Upper lobe of right lung (tissue), 1 donor: ENCODE measurements at regions not wholly inside any gene's neighbourhood (a gene's known extent, or its start where the extent isn't known, plus 50 kb on each side); places are given as distances from the start of the nearest gene placed in this dataset.

Source experiments
- ATAC-seq: fragments of 200-7000 bp; cut with Tn5 transposase; one replicate; pipeline ENCODE4 v1.9.1; 2020; ENCODE audit warnings: mild to moderate bottlenecking, moderate library complexity
- DNase-seq: peaks from one replicate; pipeline ENCODE4 v3.0.0-alpha.2; 2020
- H3K27ac ChIP-seq: fragments of 200-600 bp; one replicate; pipeline ENCODE4 v1.8.0; 2022
- H3K27me3 ChIP-seq: fragments of 200-600 bp; one replicate; pipeline ENCODE4 v1.8.0; 2022; ENCODE audit warnings: mild to moderate bottlenecking
- H3K36me3 ChIP-seq: fragments of 200-600 bp; one replicate; pipeline ENCODE4 v1.8.0; 2022
- H3K4me1 ChIP-seq: fragments of 200-600 bp; one replicate; pipeline ENCODE4 v1.8.0; 2022
- H3K4me3 ChIP-seq: fragments of 200-600 bp; one replicate; pipeline ENCODE4 v1.8.0; 2022; ENCODE audit warnings: mild to moderate bottlenecking
- H3K9me3 ChIP-seq: fragments of 200-600 bp; one replicate; pipeline ENCODE4 v1.8.0; 2022
- CTCF ChIP-seq: fragments of 200-600 bp; IDR thresholded peaks from one replicate; pipeline ENCODE4 v1.8.0; 2022; ENCODE audit warnings: antibody characterized with exemption
- intact Hi-C: fragments of 100-400 bp; cut with DNase I; formaldehyde crosslinking; loops from one replicate; pipeline ENCODE4 v1.11.0; 2022
- donor health status: DM: no; HTN: yes; CAD: no; lungs with severe emphysema.

DNA sequence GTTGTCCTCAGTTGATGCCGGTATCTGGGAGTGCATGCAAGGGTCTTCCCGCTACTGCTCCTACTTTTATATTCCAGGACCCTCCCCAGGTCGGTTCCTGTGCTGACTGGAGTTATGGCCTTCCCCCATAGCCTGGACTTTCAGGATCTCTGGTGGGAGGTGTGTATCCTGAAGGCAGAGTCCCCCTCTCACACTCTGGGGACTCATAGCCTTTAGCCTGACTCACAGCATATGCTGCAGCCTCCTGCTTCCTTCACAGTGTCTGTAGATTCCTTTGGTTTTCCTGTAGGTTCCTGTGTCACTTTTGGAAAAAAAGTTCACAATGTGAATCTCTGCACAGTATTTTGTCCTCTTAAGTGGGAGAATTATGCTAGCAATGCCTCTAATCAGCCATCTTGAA is 180.6 kb upstream of the RBMS3 start:
- Histone ChIP-seq H3K9me3 (peaks cover 6% of the 10 kb centered on the region), H3K36me3 (no peaks in the 10 kb centered on the region), H3K27ac (no peak overlapping the region), H3K4me3 (no peak overlapping the region), H3K27me3 (no peaks in the 10 kb centered on the region), H3K4me1 (no peaks in the 10 kb centered on the region)
- intact Hi-C loops = no loop called here
- TF ChIP-seq CTCF = no peak
- DNase-seq = no peak
- no peak for ATAC-seq

GRCh38 chr3:29128001-29128400 is 152.9 kb upstream of the RBMS3 start:
- DNase-seq (no peak), ATAC-seq (no peak)
- Histone ChIP-seq H3K27me3 (no peaks in the 10 kb centered on the region), H3K4me3 (no peak overlapping the region), H3K27ac (no peak overlapping the region), H3K9me3 (no peaks in the 10 kb centered on the region), H3K4me1 (no peaks in the 10 kb centered on the region), H3K36me3 (no peaks in the 10 kb centered on the region)
- TF ChIP-seq CTCF = no peak
- intact Hi-C loops = no loop called here

DNA sequence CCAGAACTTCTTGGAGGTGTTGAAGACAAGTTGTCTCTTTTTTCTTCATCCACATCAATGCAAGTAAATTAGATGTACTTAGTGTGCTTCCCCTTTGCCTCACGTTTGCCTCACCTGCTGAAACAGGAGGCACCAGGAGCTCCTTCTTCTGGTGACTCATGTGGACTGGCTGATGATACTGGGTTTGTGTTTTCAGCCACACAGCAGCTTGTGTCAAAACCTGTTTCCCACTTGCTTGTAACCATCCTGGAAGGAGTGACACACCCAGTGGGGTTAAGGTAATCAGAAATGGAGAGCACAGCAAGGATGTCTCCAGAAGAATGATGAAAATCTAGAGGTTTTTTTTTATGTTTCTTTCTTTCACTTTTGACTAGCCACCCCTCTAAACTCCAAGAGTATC is 143.3 kb upstream of the RBMS3 start:
- ATAC-seq (no peak), DNase-seq (no peak)
- no peak for TF ChIP-seq CTCF
- no peak overlapping the region for H3K4me3 ChIP-seq
- H3K27me3 ChIP-seq = no peaks in the 10 kb centered on the region
- H3K9me3 ChIP-seq = no peaks in the 10 kb centered on the region
- intact Hi-C loops = no loop called here
- H3K27ac ChIP-seq = no peak overlapping the region
- no peaks in the 10 kb centered on the region for H3K36me3 ChIP-seq
- H3K4me1 ChIP-seq = peaks cover 21% of the 10 kb centered on the region

GRCh38 chr3:29138171-29138570 is 142.7 kb upstream of the RBMS3 start:
- intact Hi-C loops = no loop called here
- H3K9me3 ChIP-seq = no peaks in the 10 kb centered on the region
- DNase-seq (no peak), ATAC-seq (no peak)
- no peaks in the 10 kb centered on the region for H3K36me3 ChIP-seq
- H3K4me1 ChIP-seq = peaks cover 21% of the 10 kb centered on the region
- no peak overlapping the region for H3K4me3 ChIP-seq
- no peaks in the 10 kb centered on the region for H3K27me3 ChIP-seq
- H3K27ac ChIP-seq = no peak overlapping the region
- no peak for TF ChIP-seq CTCF

- no peaks in the 10 kb centered on the region for H3K36me3 ChIP-seq
- H3K27ac ChIP-seq = peak overlapping the region; percentile 58
- TF ChIP-seq CTCF = no peak
- H3K4me3 ChIP-seq = no peak overlapping the region
- intact Hi-C loops = no loop called here
- ATAC-seq (peak; percentile 46), DNase-seq (no peak)
- H3K4me1 ChIP-seq = peaks cover 21% of the 10 kb centered on the region
- H3K9me3 ChIP-seq = no peaks in the 10 kb centered on the region
- no peaks in the 10 kb centered on the region for H3K27me3 ChIP-seq
Measured at GRCh38 chr3:29140666-29141065, 140.2 kb upstream of the RBMS3 start.

GRCh38 chr3:29141197-29141917 is 139.5 kb upstream of the RBMS3 start:
- ATAC-seq (no peak), DNase-seq (no peak)
- no peaks in the 10 kb centered on the region for H3K36me3 ChIP-seq
- H3K4me1 ChIP-seq = peaks cover 21% of the 10 kb centered on the region
- H3K27me3 ChIP-seq = no peaks in the 10 kb centered on the region
- intact Hi-C loops = no loop called here
- TF ChIP-seq CTCF = no peak
- peak overlapping the region; percentile 58 for H3K27ac ChIP-seq
- H3K4me3 ChIP-seq = no peak overlapping the region
- no peaks in the 10 kb centered on the region for H3K9me3 ChIP-seq
